Smooth muscle cell (in vitro differentiated cells): ENCODE measurements at regions not wholly inside any gene's neighbourhood (a gene's known extent, or its start where the extent isn't known, plus 50 kb on each side); places are given as distances from the start of the nearest gene placed in this dataset.

ENCODE experiments used
- DNase-seq: peaks from one replicate; lab custom pipeline; 2025; ENCODE audit not compliant: unreplicated experiment; lab: John Stamatoyannopoulos, UW
- H2AFZ ChIP-seq: fragments of 200-600 bp; sonication (generic); 2 replicates; pipeline ENCODE4 v1.6.0; 2016; ENCODE audit warnings: antibody characterized with exemption, low read depth, mild to moderate bottlenecking
- H3F3A ChIP-seq: fragments of 200-600 bp; sonication (generic); 2 replicates; pipeline ENCODE4 v1.6.0; 2017; ENCODE audit warnings: antibody characterized with exemption, low read depth
- H3K27ac ChIP-seq: fragments of 200-600 bp; sonication (generic); 2 replicates; pipeline ENCODE4 v1.5.1; 2016; ENCODE audit warnings: low read depth, mild to moderate bottlenecking
- H3K27me3 ChIP-seq: fragments of 200-600 bp; sonication (generic); 2 replicates; pipeline ENCODE4 v1.6.1; 2016; ENCODE audit warnings: low read depth, mild to moderate bottlenecking
- H3K36me3 ChIP-seq: fragments of 200-600 bp; sonication (generic); 2 replicates; pipeline ENCODE4 v1.5.1; 2016; ENCODE audit warnings: low read depth
- H3K4me1 ChIP-seq: fragments of 200-600 bp; sonication (generic); 2 replicates; pipeline ENCODE4 v1.5.1; 2016; ENCODE audit warnings: low read depth
- H3K4me2 ChIP-seq: fragments of 200-600 bp; sonication (generic); 2 replicates; pipeline ENCODE4 v1.6.0; 2016; ENCODE audit warnings: mild to moderate bottlenecking
- H3K4me3 ChIP-seq: fragments of 200-600 bp; sonication (generic); 2 replicates; pipeline ENCODE4 v1.5.1; 2016; ENCODE audit warnings: mild to moderate bottlenecking
- H3K79me2 ChIP-seq: fragments of 200-600 bp; sonication (generic); 2 replicates; pipeline ENCODE4 v1.6.0; 2016; ENCODE audit warnings: low read depth, mild to moderate bottlenecking
- H3K9ac ChIP-seq: fragments of 200-600 bp; sonication (generic); 2 replicates; pipeline ENCODE4 v1.6.0; 2016; ENCODE audit warnings: low read depth
- H3K9me3 ChIP-seq: fragments of 200-600 bp; sonication (generic); replicated peaks from 2 replicates; pipeline ENCODE4 v1.5.1; 2016; ENCODE audit warnings: low read depth
- H4K20me1 ChIP-seq: fragments of 200-600 bp; sonication (generic); 2 replicates; pipeline ENCODE4 v1.6.0; 2016; ENCODE audit warnings: low read depth
- WGBS: methylation state at CpG from one replicate; pipeline ENCODE4 v1.1.7; 2016; ENCODE audit warnings: low lambda C conversion rate; 5-methylcytosine and 5-hydroxymethylcytosine counted together
- TF ChIP-seq, protein P1 (sequence below): fragments of 200-600 bp; sonication (generic); IDR thresholded peaks from 2 replicates; pipeline ENCODE4 v1.5.1; 2017; ENCODE audit warnings: borderline replicate concordance, mild to moderate bottlenecking, antibody characterized with exemption; ENCODE audit not compliant: insufficient read depth, poor library complexity, severe bottlenecking

DNA sequence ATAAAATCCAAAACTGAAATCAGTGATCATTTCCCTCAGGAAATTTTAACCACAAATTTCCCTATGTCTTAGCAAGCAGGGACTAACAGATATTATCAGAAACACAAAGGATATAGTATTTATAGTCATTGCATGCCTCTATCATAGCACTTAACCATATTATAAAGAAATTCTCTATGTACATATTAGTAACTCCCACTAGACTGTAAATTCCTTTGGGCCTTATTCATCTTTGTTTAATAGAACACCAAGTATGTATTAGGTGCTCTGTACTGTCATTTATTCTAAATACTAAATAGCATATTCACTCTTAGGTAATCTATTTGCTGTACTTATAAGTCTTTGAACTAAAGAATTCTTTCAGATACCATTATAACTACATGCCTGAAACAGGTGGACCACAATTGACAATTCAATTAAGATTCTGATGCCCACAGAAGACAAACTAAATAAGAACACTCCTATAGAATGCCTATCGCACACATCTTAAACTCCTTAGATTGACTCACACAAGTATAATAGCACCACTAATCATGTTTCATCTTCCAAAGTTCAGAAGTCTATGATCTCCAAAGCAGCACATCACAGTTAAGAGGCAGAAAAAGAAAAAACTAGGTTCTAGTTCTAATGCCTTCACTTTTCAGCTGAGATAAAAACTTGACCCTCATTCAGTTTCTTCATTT, 134.1 kb downstream of the FSCB start:
- H3K79me2 ChIP-seq, result no peaks in the 10 kb centered on the region
- H4K20me1 ChIP-seq, result no peaks in the 10 kb centered on the region
- TF ChIP-seq, protein P1, sequence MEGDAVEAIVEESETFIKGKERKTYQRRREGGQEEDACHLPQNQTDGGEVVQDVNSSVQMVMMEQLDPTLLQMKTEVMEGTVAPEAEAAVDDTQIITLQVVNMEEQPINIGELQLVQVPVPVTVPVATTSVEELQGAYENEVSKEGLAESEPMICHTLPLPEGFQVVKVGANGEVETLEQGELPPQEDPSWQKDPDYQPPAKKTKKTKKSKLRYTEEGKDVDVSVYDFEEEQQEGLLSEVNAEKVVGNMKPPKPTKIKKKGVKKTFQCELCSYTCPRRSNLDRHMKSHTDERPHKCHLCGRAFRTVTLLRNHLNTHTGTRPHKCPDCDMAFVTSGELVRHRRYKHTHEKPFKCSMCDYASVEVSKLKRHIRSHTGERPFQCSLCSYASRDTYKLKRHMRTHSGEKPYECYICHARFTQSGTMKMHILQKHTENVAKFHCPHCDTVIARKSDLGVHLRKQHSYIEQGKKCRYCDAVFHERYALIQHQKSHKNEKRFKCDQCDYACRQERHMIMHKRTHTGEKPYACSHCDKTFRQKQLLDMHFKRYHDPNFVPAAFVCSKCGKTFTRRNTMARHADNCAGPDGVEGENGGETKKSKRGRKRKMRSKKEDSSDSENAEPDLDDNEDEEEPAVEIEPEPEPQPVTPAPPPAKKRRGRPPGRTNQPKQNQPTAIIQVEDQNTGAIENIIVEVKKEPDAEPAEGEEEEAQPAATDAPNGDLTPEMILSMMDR, result no peak
- H3K4me1 ChIP-seq, result no peaks in the 10 kb centered on the region
- no peaks in the 10 kb centered on the region for H3K9me3 ChIP-seq
- DNase-seq, result no peak
- no peak overlapping the region for H3K27ac ChIP-seq
- no peak overlapping the region for H3K4me3 ChIP-seq
- WGBS, result 80% methylated on average over 1 of the region's 1 CpG
- H3F3A ChIP-seq, result no peaks in the 10 kb centered on the region
- H3K9ac ChIP-seq, result no peak overlapping the region
- no peak overlapping the region for H2AFZ ChIP-seq
- no peaks in the 10 kb centered on the region for H3K36me3 ChIP-seq
- no peaks in the 10 kb centered on the region for H3K27me3 ChIP-seq
- no peak overlapping the region for H3K4me2 ChIP-seq

DNA sequence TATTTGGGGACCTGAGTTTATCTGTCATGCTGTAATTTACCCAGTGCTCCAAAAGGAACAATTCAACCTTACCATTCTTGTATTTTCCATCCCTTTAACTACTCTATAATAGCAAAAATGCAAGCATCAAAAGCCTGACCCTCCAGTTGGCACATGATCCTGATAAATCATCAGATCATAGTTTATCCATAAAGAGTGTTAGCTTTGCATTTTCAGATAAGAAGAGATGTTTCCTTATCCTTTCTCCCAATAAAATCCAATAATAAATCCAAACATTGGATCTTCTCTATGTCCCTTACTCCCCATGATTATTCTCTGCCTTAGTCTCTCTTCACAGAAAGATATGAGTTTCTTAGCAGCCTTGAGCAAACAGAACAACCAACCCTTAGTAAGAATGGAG, 134.9 kb downstream of the FSCB start:
- no peaks in the 10 kb centered on the region for H3K4me1 ChIP-seq
- DNase-seq, result no peak
- TF ChIP-seq, protein P1, result no peak
- no peaks in the 10 kb centered on the region for H3K36me3 ChIP-seq
- H2AFZ ChIP-seq, result no peak overlapping the region
- no peaks in the 10 kb centered on the region for H3F3A ChIP-seq
- H3K27me3 ChIP-seq, result no peaks in the 10 kb centered on the region
- no peak overlapping the region for H3K4me2 ChIP-seq
- H3K9me3 ChIP-seq, result no peaks in the 10 kb centered on the region
- H3K79me2 ChIP-seq, result no peaks in the 10 kb centered on the region
- H3K27ac ChIP-seq, result no peak overlapping the region
- H3K9ac ChIP-seq, result no peak overlapping the region
- no peak overlapping the region for H3K4me3 ChIP-seq
- H4K20me1 ChIP-seq, result no peaks in the 10 kb centered on the region

DNA sequence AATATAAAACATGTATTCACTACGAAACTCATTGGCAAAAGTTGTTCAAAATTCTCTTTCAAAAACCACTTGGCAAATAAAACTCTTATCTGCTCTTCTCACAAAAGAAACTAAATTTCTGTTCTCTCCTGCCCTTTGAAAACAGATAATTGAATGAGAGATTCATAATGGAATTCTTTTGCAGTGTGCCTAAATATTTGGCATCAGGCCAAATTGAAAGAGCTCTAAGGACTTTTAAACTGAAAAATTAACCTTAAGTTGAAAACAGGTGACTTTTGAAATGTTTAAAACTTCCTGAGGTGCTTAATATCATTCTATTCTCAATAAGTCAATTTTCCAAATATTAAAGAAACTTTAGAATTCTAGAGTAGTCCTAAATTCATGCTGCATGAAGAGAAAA, 136.4 kb downstream of the FSCB start:
- Histone ChIP-seq H3K36me3 (no peaks in the 10 kb centered on the region), H3K27ac (no peak overlapping the region), H2AFZ (no peak overlapping the region), H3K9me3 (no peaks in the 10 kb centered on the region), H3K79me2 (no peaks in the 10 kb centered on the region), H3F3A (no peaks in the 10 kb centered on the region), H4K20me1 (no peaks in the 10 kb centered on the region), H3K4me2 (no peak overlapping the region), H3K9ac (no peak overlapping the region), H3K4me1 (no peaks in the 10 kb centered on the region), H3K27me3 (no peaks in the 10 kb centered on the region), H3K4me3 (no peak overlapping the region)
- no peak for DNase-seq
- TF ChIP-seq, protein P1, result no peak
- 97% methylated on average over 1 of the region's 1 CpG for WGBS

DNA sequence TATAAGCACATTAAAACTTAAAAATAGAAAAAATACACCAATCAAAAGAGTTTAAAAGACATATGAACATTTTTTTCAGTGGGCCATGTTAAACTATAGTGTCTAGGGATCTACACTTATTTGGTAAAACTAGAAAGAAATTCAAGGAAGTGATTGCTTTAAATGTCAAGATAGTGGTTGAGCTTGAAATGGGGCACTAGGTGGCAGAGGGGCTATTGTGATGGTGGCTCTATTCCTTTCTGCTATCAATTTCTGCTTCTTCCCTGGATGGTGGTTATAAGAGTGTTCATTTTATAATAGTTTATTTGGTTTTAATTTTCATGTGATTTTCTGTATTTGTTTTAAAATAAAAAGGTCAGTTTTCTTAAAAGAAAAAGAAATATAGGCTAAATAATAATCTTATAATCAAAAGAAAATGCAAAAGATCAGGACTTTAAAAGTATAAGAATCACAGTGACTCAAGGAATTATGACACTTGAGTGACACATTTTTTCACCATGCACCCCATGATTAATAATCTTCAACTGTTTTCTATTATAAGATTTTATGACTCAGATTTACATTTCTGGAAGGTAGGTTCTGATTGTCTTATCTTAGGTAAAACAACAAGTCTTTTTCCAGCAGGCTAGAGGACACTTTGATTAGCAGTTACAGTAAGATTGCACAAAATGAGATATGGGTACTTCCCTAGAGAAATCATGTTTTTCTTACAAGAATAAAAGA, 137.5 kb downstream of the FSCB start:
- Histone ChIP-seq H3K4me2 (no peak overlapping the region), H3K4me1 (no peaks in the 10 kb centered on the region), H3K9ac (no peak overlapping the region), H3K79me2 (no peaks in the 10 kb centered on the region), H3K27ac (no peak overlapping the region), H2AFZ (peak overlapping the region; percentile 42), H3K36me3 (no peaks in the 10 kb centered on the region), H3K27me3 (no peaks in the 10 kb centered on the region), H3F3A (no peaks in the 10 kb centered on the region), H4K20me1 (no peaks in the 10 kb centered on the region), H3K4me3 (no peak overlapping the region), H3K9me3 (no peaks in the 10 kb centered on the region)
- TF ChIP-seq, protein P1, result no peak
- DNase-seq, result no peak
